Liver (tissue), 3 donors: ENCODE measurements at regions not wholly inside any gene's neighbourhood (a gene's known extent, or its start where the extent isn't known, plus 50 kb on each side); places are given as distances from the start of the nearest gene placed in this dataset.

Experiments
- CTCF ChIP-seq: fragments of 150-350 bp; IDR thresholded peaks from 2 replicates; pipeline ENCODE4 v1.5.1; 2017; ENCODE audit warnings: improper control_type of control experiment, low read depth, low read length; ENCODE audit not compliant: missing input control
- RAD21 ChIP-seq, 2 donors: IDR thresholded peaks; 2 replicates each; pipeline ENCODE4 v1.6.1; 2016; ENCODE audit warnings: antibody characterized with exemption in 2 of 2, mild to moderate bottlenecking in 2 of 2
- TF ChIP-seq, protein P1 (sequence below): IDR thresholded peaks from 2 replicates; pipeline ENCODE4 v1.6.1; 2016; ENCODE audit warnings: antibody characterized with exemption
- donor health status: healthy.
- donor health status: healthy.

- TF ChIP-seq CTCF (no peak), RAD21 (IDR thresholded peaks at IDR 0.05) (no peak)
- TF ChIP-seq, protein P1, sequence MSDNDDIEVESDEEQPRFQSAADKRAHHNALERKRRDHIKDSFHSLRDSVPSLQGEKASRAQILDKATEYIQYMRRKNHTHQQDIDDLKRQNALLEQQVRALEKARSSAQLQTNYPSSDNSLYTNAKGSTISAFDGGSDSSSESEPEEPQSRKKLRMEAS, result no peak
Observed at GRCh38 chr1:37133276-37134145, 99.2 kb upstream of the GRIK3 start.
